ENCODE measurements at regions not wholly inside any gene's neighbourhood (a gene's known extent, or its start where the extent isn't known, plus 50 kb on each side); places are given as distances from the start of the nearest gene placed in this dataset.

GRCh38 chr11:23308041-23308440, 447.8 kb upstream of the CCDC179 start:
- no peak for DNase-seq (ENCODE audit: low spot score in 2 of 2)
- 36 to 52% methylated on average over 2 of the region's 2 CpGs for WGBS, 2 donors
- no peak for TF ChIP-seq CTCF (IDR thresholded peaks at IDR 0.05)
- H3K4me3 ChIP-seq (ENCODE audit: low read depth, poor library complexity, severe bottlenecking): no peak overlapping the region
- intact Hi-C loops (cut with DNase I; ENCODE audit: low total_unique reads): no loop called here

GRCh38 chr11:23310276-23310675, 450.0 kb upstream of the CCDC179 start:
- no peak overlapping the region for H3K4me3 ChIP-seq (ENCODE audit: low read depth, poor library complexity, severe bottlenecking)
- intact Hi-C loops (cut with DNase I; ENCODE audit: low total_unique reads): no loop called here
- 94 to 98% methylated on average over 1 of the region's 1 CpG for WGBS, 2 donors
- DNase-seq (ENCODE audit: low spot score in 2 of 2): no peak
- TF ChIP-seq CTCF (IDR thresholded peaks at IDR 0.05) (no peak), POLR2A (IDR thresholded peaks at IDR 0.05) (no peak)

GRCh38 chr11:23311986-23312940, 452.0 kb upstream of the CCDC179 start:
- intact Hi-C loops (cut with DNase I; ENCODE audit: low total_unique reads): no loop called here
- WGBS, 2 donors: 58 to 64% methylated on average over 5 of the region's 5 CpGs
- DNase-seq (ENCODE audit: low spot score in 2 of 2): no peak
- H3K4me3 ChIP-seq (ENCODE audit: low read depth, poor library complexity, severe bottlenecking): no peak overlapping the region
- TF ChIP-seq CTCF (IDR thresholded peaks at IDR 0.05) (no peak), POLR2A (IDR thresholded peaks at IDR 0.05) (no peak)

- intact Hi-C loops (cut with DNase I; ENCODE audit: low total_unique reads): no loop called here
- 53 to 67% methylated on average over 1 of the region's 1 CpG for WGBS, 2 donors
- TF ChIP-seq POLR2A (IDR thresholded peaks at IDR 0.05) (no peak), CTCF (IDR thresholded peaks at IDR 0.05) (no peak)
Observed at GRCh38 chr11:23313001-23313400, 452.7 kb upstream of the CCDC179 start.

GRCh38 chr11:23314162-23314561, 453.9 kb upstream of the CCDC179 start:
- no peak for DNase-seq (ENCODE audit: low spot score in 2 of 2)
- intact Hi-C loops (cut with DNase I; ENCODE audit: low total_unique reads): no loop called here
- TF ChIP-seq POLR2A (IDR thresholded peaks at IDR 0.05) (no peak), CTCF (IDR thresholded peaks at IDR 0.05) (no peak)
- 52 to 62% methylated on average over 3 of the region's 3 CpGs for WGBS, 2 donors
- no peak overlapping the region for H3K4me3 ChIP-seq (ENCODE audit: low read depth, poor library complexity, severe bottlenecking)

More at GRCh38 chr11:23313001-23313400, 452.7 kb upstream of the CCDC179 start:
- DNase-seq (ENCODE audit: low spot score in 2 of 2): no peak
- H3K4me3 ChIP-seq (ENCODE audit: low read depth, poor library complexity, severe bottlenecking): no peak overlapping the region
